Skin epidermis (tissue), 12 donors: ENCODE measurements at regions not wholly inside any gene's neighbourhood (a gene's known extent, or its start where the extent isn't known, plus 50 kb on each side); places are given as distances from the start of the nearest gene placed in this dataset.

Experiments used
- H3K27ac ChIP-seq, 21 experiments: fragments of 200-600 bp; sonication (generic) in 11 of 21; one replicate each; pipeline ENCODE4 v1.5.0; 2020; ENCODE audit warnings: mild to moderate bottlenecking in 3 of 21, inconsistent platforms in 2 of 21, moderate library complexity in 2 of 21
- H3K4me3 ChIP-seq, 7 experiments: fragments of 200-600 bp; sonication (generic) in 2 of 7; one replicate each; pipeline ENCODE4 v1.5.0; 2020; ENCODE audit warnings: inconsistent platforms in 2 of 7, mild to moderate bottlenecking in 2 of 7, moderate library complexity in 1 of 7

DNA sequence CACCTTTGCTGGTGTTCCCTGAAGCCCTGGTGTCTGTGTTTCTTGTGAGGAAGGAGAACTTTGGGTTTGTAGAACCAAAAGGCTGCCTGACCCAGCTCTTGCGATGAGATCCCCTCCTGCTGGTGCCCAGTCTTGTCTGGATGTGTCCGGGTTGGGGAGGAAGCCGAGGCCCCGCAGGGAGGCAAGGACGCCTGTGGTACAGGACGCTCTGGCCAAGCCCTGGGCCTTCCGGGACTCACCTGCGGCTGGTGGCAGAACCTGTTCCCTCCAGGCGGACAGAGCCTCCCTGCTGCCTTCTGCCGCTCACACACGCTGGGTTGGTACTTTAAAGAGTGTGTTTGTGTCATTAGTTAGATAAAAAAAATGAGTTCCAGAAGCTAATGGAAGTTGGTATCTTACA is 616.2 kb downstream of the GALR1 start:
- H3K4me3 ChIP-seq, result no peak overlapping the region
- no peak overlapping the region for H3K27ac ChIP-seq

DNA sequence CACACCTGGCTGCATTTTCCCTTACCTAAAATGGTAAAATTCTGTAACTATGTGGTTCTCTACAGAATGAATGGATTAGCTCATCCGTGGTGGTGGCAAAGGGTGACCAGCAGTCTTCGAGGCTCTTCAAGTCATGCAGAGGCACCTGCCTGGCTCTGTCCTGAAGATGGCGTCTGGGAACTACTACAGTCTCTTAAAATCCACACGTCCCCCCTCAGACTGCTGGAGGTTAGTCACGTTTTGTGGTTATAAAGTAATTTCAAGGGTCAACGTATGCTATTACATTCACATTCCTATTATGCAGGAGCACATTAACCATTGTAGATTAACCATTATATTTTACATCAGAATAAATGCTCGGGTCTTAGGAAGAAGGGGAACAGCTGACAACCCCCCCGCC is 616.7 kb downstream of the GALR1 start:
- no peak overlapping the region for H3K27ac ChIP-seq
- H3K4me3 ChIP-seq, result no peak overlapping the region

DNA sequence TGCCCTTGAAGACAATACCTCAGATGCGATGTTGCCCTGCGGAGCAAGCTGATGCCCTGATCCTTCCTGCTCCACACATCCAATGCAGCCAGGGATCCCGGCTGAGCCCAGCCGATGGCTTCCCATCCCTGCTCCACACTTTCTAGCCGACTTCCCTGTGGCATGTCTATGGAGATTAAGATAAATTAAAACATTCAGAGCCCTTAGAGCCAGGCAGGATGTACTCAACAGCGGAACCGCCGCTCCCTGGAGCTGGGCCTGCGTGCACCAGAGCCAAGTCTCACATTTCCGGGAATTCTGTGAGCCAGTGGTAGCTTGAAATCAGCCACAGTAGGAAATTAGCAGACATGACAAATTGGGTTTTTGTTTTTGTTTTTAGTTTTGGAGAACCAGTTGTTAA is 620.6 kb downstream of the GALR1 start:
- no peak overlapping the region for H3K4me3 ChIP-seq

DNA sequence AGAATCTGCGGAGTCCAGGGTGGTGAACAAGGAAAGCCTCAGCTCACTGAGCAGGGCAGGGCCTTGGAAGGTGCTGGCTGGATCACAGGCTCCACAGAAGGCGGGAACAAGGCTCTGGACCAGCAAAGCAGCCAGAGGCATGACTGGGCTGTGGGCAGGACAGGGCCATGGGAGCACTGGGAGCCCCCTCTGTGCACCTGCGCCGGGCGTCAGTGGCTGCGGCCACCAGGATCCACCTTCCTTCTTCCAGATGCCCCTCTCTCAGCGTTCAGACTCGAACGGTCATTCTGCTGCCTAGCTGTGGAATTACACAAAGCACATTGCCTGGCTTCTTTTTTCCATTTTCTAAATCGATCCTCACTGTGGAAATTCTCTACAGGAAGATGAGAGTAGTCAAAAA is 621.2 kb downstream of the GALR1 start:
- H3K27ac ChIP-seq, result peak overlapping the region in 1 of 21 experiments; percentile 40
- H3K4me3 ChIP-seq, result no peak overlapping the region

More for the DNA sequence above, 620.6 kb downstream of the GALR1 start:
- H3K27ac ChIP-seq, result peak overlapping the region in 1 of 21 experiments; percentile 40

DNA sequence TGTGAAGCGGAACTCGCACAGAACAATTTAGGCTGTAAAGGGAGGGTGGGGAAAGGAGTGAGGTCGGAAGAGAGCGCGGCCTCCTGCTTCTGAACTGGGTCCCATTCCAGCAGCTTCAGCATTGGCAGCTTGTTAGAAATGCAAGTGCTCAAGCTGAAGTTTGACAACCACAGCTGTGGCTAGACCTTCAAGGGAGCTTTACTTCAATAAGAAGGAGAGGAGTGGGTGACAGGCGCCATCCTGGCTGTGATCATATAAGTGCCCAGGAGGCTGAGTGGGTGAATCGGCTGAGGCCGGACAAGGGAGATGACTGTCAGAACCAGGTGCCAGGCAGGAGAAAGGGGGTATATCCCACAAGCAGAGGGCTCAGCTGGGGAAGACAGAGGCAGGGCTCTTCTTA is 622.5 kb downstream of the GALR1 start:
- Histone ChIP-seq H3K27ac (no peak overlapping the region), H3K4me3 (no peak overlapping the region)

DNA sequence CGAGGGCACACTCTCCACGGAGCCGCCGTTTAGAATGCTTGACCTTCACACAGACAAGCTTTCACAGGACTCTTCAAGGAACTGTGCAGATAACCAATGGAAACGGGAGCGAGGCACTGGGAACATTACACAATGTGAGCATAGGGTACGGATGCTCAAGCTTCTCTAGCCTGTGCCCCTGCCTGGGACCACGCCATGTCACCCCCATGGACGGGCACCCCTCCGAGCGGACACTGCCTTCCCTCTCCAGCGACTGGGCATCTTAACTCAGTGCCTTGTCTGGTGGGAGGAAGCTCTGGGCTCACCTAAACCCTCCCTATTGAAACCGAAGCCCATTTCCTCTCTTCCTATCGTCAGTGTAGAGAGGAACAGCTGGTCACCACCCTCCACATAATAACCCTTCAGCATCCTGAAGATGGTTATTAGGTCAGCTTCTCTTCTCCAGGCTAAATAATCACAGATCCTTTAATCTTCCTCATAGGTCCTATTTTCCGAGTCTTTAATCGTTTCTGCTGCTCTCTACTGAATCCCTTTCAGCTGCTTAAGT is 626.7 kb downstream of the GALR1 start:
- H3K4me3 ChIP-seq, result no peak overlapping the region
- no peak overlapping the region for H3K27ac ChIP-seq

DNA sequence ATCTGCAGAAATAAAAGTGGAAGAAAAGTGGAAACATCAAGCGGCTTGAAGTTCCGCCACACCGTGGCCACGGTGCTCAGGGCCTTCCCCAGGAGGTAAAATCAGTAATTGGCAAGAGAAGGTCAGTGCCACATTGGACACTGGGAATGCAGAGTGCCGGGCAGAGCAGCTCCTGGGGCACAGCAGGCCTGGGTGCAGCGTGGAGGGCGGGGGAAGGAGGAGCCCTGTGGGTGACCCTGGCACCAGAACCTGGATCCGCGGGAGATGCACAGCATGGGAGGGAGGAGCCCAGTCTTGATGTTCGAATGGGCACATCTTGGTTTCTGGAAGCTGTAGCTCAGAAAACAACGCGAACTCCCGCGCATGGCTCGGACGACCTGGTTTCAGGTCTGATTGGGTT is 630.2 kb downstream of the GALR1 start:
- Histone ChIP-seq H3K4me3 (no peak overlapping the region), H3K27ac (no peak overlapping the region)

DNA sequence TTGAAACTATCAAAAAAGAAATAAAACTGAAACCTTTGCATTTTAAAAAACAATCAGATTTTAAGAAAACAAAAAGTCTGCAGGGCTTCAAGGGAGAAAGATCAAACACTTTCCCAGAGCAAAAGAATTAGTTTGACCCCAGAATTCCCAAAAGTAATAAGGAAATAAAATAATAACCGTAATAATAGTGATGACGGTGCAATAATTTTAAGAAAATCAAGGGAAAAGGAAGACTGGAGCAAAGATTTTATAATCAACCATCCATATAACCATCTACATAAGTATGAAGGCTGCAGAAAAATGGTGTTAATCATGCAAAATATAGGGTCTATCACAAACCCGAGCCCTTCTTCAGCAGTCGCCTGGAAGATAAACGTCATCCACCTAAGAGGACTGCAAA is 634.8 kb downstream of the GALR1 start:
- no peak overlapping the region for H3K4me3 ChIP-seq
- no peak overlapping the region for H3K27ac ChIP-seq

DNA sequence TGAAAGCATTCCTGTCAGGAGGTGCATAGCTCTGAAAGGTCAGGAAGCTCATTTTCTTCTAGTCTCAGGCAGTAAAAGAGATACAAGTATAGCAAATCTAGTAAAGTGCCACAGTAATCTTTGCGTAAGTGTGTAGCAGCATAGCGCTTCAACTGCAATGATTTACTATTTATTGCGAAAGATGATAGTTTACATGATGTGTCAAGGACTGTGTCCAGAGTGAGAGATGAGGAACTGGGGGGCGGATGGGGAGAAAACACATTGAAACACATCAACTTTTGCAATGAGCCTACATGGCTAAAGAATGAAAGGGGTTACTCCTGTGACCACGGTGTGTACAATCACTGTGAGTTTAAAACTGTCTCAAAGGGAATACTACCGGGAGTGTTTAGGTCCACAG is 644.4 kb downstream of the GALR1 start:
- H3K4me3 ChIP-seq, result no peak overlapping the region
- no peak overlapping the region for H3K27ac ChIP-seq

DNA sequence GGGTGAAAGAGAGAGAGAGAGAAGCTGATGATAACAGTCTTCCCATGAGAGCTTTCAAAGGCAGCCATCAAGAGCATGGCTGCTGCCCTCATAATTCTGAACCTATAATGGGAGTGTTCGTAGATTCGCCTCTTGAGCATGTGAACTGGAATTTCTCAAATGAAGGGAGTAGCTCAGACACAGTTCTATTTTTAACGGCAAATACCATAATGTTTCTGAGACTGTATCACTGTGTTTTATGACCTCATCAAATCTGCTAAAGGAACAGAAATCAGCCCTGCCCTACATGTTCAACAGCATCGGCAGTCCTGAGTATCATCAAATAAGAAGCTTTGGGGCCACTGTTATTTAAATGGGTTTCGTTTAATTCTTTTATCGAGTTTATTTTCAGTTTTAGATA is 645.6 kb downstream of the GALR1 start:
- no peak overlapping the region for H3K4me3 ChIP-seq
- no peak overlapping the region for H3K27ac ChIP-seq

DNA sequence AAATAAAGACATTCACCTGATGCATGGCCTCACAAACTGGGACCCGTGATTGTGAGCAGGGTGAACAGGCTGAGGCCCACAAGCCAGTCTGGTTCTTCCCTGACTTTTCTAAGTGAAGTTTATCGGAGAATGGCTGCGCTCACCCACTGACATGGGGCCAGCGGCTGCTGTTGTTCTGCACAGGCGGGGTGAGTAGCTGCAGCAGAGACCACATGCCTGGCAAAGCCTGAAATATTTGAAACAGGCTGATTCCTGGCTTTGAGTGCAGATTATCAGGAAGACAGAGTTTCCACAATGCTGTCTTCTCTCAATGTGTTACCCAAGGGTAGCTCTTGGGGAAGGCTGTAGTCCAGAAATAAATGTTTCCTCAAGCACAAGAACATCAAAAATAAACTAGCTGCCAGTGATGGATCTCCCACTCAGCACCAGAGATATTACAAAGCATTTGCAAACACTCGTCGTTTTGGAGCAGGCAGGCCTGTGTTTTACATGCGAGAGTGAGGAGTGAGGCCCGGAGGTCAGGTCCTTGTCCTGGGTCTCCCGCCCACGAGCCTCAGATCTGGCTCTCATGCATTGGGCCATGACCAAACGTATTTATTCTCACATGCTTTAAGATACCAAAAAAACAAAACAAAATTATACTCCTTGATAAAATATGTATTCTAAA is 647.1 kb downstream of the GALR1 start:
- Histone ChIP-seq H3K27ac (no peak overlapping the region), H3K4me3 (no peak overlapping the region)

DNA sequence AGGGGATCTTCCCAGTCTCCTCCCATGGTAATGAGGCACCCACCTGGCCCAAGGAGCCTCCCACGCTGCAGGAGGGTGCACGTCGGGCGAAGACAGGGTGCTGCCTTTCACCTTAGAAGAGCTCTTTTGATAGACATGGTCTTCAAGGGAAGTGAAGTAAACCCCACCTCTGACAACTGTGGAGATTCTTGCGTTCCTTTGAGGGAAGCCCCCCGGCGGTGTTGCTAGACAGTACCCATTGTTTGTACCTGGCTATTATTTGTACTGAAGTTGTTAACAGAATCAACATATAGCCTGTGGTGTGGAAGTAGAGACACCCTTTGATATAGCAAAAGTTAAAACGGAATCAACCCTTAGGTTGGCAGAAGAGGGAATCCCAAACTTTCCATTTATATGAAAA is 648.0 kb downstream of the GALR1 start:
- no peak overlapping the region for H3K27ac ChIP-seq
- no peak overlapping the region for H3K4me3 ChIP-seq

DNA sequence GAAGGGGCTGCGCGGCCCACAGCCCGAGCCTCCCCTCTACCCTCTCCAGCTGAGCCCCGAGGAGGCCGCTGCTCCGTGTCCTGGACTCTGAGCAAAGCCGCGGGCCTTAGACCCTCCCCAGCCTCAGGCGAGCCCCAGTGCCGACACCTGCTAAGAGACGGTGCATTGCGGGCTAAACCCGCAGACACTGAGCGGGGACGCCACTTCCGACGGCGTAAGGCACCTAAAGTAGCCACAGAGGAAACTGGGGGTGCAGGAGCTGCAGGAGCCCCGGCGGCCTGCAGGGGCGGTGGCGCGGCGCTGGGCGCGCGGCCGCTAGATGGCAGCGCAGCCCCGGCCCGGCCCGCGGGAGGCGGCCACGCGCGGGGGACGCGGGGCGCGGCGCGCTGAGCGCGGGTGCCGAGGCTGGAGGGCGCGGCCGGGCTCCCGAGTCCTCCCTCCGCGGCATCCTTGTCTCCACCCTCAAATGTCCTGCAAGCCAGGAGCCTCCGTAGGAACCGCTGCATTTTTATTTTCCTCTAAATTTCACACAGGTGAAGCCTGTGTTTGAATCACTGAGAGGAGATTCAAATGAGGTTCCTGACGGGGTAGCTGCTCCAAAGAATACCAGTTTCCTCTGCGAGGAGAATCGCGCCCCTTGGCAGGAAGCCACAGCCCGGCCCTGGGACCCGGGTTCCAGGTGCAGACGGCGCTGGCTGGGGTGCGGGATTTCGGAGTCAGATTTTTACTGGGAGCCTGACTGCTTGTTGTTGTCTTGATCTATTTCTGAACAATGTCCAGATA is 650.5 kb downstream of the GALR1 start:
- no peak overlapping the region for H3K27ac ChIP-seq

DNA sequence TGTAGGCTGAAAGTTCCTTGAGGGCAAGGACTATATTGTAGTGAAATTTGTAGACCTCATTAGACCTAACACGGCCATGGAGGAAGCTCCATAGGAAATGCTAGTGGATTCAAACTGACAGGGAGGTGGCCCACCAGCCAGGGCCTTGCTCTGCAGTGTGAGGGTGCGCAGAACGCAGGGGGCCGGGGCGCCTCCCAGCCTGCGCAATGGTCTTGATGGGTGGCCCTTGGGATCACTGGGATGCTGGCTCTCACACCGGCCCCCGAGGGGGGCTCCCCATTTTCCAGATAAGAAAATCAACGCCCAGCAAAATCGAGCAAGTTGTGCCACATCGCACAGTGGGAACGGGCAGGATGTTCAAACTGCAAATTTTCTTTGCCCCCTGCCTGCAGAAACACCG is 655.4 kb downstream of the GALR1 start:
- no peak overlapping the region for H3K27ac ChIP-seq
- H3K4me3 ChIP-seq, result no peak overlapping the region

More for the DNA sequence above, 650.5 kb downstream of the GALR1 start:
- peak overlapping the region in 2 of 7 experiments; percentile 15 to 23 for H3K4me3 ChIP-seq

DNA sequence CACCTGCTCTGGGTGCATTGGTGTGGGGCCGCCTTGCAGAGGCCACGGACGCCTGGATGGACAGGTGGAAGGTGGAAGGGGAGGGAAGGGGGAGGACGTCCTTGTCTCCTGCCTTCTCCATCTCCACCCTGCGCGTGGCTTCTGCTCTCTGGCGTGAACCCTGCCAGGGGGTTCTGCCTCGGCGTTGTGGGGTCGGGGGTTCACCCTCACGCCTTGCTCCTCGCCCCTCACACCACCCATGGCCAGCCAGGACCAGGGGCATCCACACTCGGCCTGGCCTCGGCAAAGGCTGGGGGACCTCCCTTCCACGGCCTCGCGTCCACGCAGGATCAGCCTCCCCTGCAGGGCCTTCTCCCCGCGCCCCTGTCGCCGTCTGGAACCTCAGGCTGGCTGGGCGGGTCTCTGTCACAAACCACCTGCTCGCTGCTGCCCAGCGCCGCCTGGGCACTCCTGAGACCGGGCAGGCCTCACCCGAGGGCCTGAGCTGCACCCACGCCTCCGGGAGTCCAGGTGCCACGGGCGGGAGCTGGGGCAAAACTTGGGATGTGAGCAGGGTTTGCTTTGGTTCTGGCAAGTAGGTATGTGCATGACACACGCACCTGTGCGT is 655.9 kb downstream of the GALR1 start:
- Histone ChIP-seq H3K27ac (no peak overlapping the region), H3K4me3 (no peak overlapping the region)

DNA sequence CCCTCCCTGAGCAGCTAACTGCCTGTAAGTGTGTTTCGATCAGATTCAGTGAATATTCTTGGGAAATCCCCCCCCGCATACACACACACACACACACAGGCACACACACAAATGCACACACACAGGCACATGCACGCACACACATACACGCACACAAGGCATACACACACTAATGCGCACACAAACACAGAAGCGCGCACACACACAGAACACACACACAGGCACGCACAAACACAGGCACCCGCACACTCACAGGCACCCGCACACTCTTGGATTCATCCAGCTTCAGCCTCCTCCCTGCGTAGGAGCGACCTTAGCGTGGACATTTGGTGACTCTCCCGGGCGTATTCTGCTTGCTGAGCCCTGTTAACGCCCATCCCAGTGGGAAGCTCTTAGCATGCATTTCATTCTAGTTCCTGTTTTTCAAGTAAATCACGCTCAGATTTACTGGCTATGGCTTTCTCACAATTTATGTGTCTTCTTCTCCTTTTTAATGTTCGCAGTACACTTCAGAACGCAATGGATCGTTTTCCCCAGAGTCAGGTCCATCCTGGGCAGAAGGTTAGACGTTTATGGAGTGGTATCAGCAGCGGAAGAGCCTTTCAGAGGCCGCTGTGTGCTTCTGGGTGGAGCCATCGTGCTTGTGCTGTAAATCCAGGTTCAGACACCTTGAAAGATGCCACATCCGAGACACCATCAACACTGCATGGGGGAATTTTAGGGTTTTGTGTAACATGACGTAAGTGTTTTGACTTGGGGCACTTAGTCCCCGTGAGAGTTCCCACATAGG is 656.6 kb downstream of the GALR1 start:
- H3K4me3 ChIP-seq, result no peak overlapping the region
- no peak overlapping the region for H3K27ac ChIP-seq

DNA sequence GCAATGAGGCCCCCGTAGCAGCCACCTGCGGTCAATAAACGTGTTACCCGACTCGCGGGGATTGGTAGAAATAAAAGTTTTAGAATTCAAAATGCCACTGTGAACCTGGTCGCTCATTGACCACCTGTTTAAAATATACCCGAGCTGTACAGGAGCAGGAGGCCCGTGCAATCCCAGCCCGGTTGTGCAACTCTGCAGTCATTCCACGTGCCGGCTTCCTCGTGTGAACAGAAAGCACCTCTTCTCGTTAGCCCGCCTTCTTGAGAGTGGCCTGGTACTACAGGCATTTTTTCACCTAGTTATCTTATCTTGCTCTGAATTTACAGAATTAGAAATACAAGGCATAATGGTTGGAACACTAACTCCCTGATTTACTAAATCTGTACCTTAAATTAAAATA is 660.7 kb downstream of the GALR1 start:
- Histone ChIP-seq H3K27ac (no peak overlapping the region), H3K4me3 (no peak overlapping the region)

DNA sequence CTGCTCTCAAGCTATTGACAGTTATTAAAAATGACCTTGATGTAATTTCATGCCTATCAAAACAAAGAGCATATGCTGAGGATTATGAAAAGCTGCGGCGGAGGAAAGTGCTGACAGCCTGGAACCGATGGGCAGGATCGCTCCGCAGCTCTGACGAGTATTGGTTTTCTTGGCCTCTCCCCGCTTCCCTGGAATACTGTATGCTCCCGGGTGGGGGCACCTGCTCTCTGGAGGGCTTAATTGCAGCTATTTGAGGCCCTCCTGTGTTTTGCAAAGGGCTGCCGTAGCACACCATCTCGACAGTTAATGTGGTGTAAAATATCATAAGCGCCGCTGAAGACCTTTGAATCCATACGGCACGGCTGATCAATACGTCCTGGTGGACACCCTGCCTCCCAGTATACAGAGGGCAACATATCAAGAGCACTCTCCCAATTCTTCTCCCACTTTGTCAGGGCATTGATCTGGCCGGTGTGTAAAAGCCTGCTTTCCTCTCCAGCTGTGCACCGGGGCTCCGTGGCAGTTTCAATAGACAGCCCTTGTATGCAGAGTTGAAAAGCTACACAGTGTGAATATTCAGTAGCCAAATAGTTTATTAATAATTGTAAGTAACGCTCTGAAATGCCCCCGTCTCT is 662.4 kb downstream of the GALR1 start:
- Histone ChIP-seq H3K4me3 (no peak overlapping the region), H3K27ac (no peak overlapping the region)

DNA sequence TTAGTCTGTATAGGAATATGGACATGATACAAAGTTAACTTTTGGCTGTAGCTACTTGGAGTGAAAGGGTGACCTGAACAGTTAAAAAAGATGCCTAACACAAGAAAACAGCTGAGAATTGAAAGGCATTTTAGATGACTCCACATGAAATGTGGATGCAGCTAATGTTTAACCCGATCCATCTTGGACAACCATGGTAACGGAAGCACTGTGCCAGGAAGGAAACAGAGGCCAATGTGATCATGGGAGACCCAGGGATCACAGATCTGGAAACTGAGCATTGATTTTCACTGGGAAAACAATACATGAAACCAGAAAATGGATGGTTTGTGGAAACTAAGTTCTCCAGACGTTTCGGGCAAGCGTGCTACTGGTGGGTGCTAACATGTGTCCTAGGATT is 669.1 kb downstream of the GALR1 start:
- Histone ChIP-seq H3K4me3 (no peak overlapping the region), H3K27ac (no peak overlapping the region)

DNA sequence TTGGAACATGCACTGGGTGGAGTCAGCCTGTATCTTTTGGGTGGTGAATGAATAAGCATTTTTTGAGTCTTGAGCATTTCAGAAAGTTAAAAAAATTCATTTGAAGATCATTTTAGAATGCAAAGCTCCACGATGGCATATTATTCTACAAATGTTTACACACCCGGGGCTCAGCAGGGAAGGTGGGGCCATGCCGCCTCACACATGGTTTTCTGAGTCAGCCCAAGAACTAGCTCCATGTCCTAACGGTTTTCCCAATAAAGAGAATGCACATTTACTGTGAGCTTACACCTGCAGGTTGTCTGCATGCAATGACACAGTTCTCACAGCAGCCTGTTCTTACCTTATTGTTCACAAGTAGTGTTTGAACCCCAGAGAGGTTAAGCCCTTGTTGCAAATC is 670.3 kb downstream of the GALR1 start:
- Histone ChIP-seq H3K27ac (no peak overlapping the region), H3K4me3 (no peak overlapping the region)
